PFSK-1 (cell line): ENCODE measurements at regions not wholly inside any gene's neighbourhood (a gene's known extent, or its start where the extent isn't known, plus 50 kb on each side); places are given as distances from the start of the nearest gene placed in this dataset.

ENCODE experiments used
- FOXP2 ChIP-seq: optimal IDR thresholded peaks from 2 replicates; pipeline ENCODE3; 2011; ENCODE audit warnings: borderline replicate concordance, control low read depth, inconsistent platforms; ENCODE audit not compliant: insufficient read depth; ENCODE audit errors: extremely low read length, extremely low read depth
- POLR2AphosphoS5 ChIP-seq: IDR thresholded peaks from 2 replicates; pipeline ENCODE4 v1.6.1; 2012; ENCODE audit warnings: low read depth, mild to moderate bottlenecking, control low read depth, low read length, moderate library complexity
- SIN3A ChIP-seq: IDR thresholded peaks from 2 replicates; pipeline ENCODE4 v1.6.1; 2012; ENCODE audit warnings: mild to moderate bottlenecking, low read length, moderate library complexity, borderline replicate concordance; ENCODE audit not compliant: insufficient read depth
- TAF1 ChIP-seq: IDR thresholded peaks from 2 replicates; pipeline ENCODE4 v1.6.1; 2012; ENCODE audit warnings: low read length, control low read depth, borderline replicate concordance; ENCODE audit not compliant: insufficient read depth
- TF ChIP-seq, protein P1 (sequence below), 2 experiments: IDR thresholded peaks; 2 replicates each; pipeline versions ENCODE4 v1.6.1 to v1.8.0; 2011 to 2012; ENCODE audit warnings: low read depth in 2 of 2, low read length in 2 of 2, control low read depth in 1 of 2, inconsistent platforms in 1 of 2, mild to moderate bottlenecking in 1 of 2, moderate library complexity in 1 of 2; ENCODE audit not compliant: insufficient read depth in 1 of 2

DNA sequence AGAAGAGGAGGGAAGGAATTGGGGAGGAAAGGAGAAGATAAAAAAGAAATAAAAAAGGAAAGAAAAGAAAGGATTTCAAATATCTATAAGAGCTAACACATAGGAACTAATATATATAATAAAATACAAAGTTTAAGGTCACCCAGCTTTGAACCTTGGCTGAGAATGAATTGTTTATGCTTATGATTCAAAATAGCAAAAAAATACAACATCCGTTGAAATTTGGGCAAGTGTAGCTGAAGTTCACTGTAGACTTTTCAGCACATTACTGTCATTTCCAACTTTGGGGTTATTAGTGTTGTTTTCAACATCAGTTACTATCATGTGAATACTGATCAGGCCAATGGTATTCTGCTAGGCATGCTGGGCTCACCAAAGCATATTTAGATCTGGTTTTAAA is 395.2 kb upstream of the INTU start:
- TF ChIP-seq, protein P1, sequence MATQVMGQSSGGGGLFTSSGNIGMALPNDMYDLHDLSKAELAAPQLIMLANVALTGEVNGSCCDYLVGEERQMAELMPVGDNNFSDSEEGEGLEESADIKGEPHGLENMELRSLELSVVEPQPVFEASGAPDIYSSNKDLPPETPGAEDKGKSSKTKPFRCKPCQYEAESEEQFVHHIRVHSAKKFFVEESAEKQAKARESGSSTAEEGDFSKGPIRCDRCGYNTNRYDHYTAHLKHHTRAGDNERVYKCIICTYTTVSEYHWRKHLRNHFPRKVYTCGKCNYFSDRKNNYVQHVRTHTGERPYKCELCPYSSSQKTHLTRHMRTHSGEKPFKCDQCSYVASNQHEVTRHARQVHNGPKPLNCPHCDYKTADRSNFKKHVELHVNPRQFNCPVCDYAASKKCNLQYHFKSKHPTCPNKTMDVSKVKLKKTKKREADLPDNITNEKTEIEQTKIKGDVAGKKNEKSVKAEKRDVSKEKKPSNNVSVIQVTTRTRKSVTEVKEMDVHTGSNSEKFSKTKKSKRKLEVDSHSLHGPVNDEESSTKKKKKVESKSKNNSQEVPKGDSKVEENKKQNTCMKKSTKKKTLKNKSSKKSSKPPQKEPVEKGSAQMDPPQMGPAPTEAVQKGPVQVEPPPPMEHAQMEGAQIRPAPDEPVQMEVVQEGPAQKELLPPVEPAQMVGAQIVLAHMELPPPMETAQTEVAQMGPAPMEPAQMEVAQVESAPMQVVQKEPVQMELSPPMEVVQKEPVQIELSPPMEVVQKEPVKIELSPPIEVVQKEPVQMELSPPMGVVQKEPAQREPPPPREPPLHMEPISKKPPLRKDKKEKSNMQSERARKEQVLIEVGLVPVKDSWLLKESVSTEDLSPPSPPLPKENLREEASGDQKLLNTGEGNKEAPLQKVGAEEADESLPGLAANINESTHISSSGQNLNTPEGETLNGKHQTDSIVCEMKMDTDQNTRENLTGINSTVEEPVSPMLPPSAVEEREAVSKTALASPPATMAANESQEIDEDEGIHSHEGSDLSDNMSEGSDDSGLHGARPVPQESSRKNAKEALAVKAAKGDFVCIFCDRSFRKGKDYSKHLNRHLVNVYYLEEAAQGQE (IDR thresholded peaks at IDR 0.05; ENCODE audit: insufficient read depth in 1 of 2, low read depth in 2 of 2, low read length in 2 of 2) = no peak
- TF ChIP-seq POLR2AphosphoS5 (no peak), FOXP2 (no peak), SIN3A (no peak), TAF1 (no peak)
